GM13976 (cell line): ENCODE measurements at regions not wholly inside any gene's neighbourhood (a gene's known extent, or its start where the extent isn't known, plus 50 kb on each side); places are given as distances from the start of the nearest gene placed in this dataset.

Experiments used
- DNase-seq: peaks from one replicate; pipeline ENCODE4 v3.0.0; 2012; ENCODE audit warnings: low spot score
- CTCF ChIP-seq: IDR thresholded peaks from 2 replicates; pipeline ENCODE4 v1.5.1; 2012; ENCODE audit warnings: borderline replicate concordance, mild to moderate bottlenecking; ENCODE audit not compliant: insufficient read depth; ENCODE audit errors: extremely low read depth, missing control alignments, control extremely low read depth
- in situ Hi-C: fragments of 300-500 bp; cut with MboI; formaldehyde crosslinking; loops from one replicate; pipeline ENCODE4 v1.12.0; 2022; ENCODE audit warnings: low sequenced_read_pairs, mixed read lengths, inconsistent platforms; ENCODE audit not compliant: unreplicated experiment

GRCh38 chr22:27345691-27346090 lies 455.9 kb downstream of the MN1 start:
- in situ Hi-C loops = no loop called here
- no peak for DNase-seq
- TF ChIP-seq CTCF = no peak

GRCh38 chr22:27347951-27348350 lies 453.6 kb downstream of the MN1 start:
- in situ Hi-C loops = no loop called here
- DNase-seq = no peak
- no peak for TF ChIP-seq CTCF

GRCh38 chr22:27348634-27349033 lies 452.9 kb downstream of the MN1 start:
- DNase-seq = no peak
- TF ChIP-seq CTCF = no peak
- in situ Hi-C loops = no loop called here

- in situ Hi-C loops = no loop called here
- DNase-seq = no peak
- no peak for TF ChIP-seq CTCF
Observed at GRCh38 chr22:27349456-27349855, 452.1 kb downstream of the MN1 start.

- no peak for TF ChIP-seq CTCF
- DNase-seq = no peak
- in situ Hi-C loops = no loop called here
Observed at GRCh38 chr22:27350306-27350705, 451.2 kb downstream of the MN1 start.

GRCh38 chr22:27352426-27352825 lies 449.1 kb downstream of the MN1 start:
- in situ Hi-C loops = no loop called here
- TF ChIP-seq CTCF = no peak
- no peak for DNase-seq
